GM23338 (cell line): ENCODE measurements at regions not wholly inside any gene's neighbourhood (a gene's known extent, or its start where the extent isn't known, plus 50 kb on each side); places are given as distances from the start of the nearest gene placed in this dataset.

Experiments
- ATAC-seq: fragments of 200-7000 bp; cut with Tn5 transposase; 3 replicates; pipeline ENCODE4 v1.9.1; 2020
- DNase-seq: peaks from one replicate; pipeline ENCODE4 v3.0.0-alpha.2; 2015; ENCODE audit warnings: low spot score
- H2AFZ ChIP-seq: fragments of 200-600 bp; sonication (generic); 2 replicates; pipeline ENCODE4 v1.8.0; 2016; ENCODE audit warnings: antibody characterized with exemption, mild to moderate bottlenecking, moderate library complexity
- H3F3A ChIP-seq: fragments of 200-600 bp; sonication (generic); replicated peaks from 2 replicates; pipeline ENCODE4 v1.8.0; 2017; ENCODE audit warnings: antibody characterized with exemption, mixed run types, low read depth
- H3K27ac ChIP-seq: fragments of 200-600 bp; sonication (generic); 2 replicates; pipeline ENCODE4 v1.6.1; 2016; ENCODE audit warnings: low read depth
- H3K27me3 ChIP-seq: fragments of 200-600 bp; sonication (generic); 2 replicates; pipeline ENCODE4 v1.8.0; 2016; ENCODE audit warnings: mild to moderate bottlenecking, mixed run types, moderate library complexity; ENCODE audit not compliant: insufficient read depth
- H3K36me3 ChIP-seq: fragments of 200-600 bp; sonication (generic); 2 replicates; pipeline ENCODE4 v1.8.0; 2016; ENCODE audit warnings: mild to moderate bottlenecking; ENCODE audit not compliant: insufficient read depth
- H3K4me1 ChIP-seq: fragments of 200-600 bp; sonication (generic); 2 replicates; pipeline ENCODE4 v1.8.0; 2016; ENCODE audit warnings: mild to moderate bottlenecking, moderate library complexity; ENCODE audit not compliant: insufficient read depth
- H3K4me2 ChIP-seq: fragments of 200-600 bp; sonication (generic); 2 replicates; pipeline ENCODE4 v1.7.1; 2017; ENCODE audit warnings: mixed run types
- H3K4me3 ChIP-seq: fragments of 200-600 bp; sonication (generic); 2 replicates; pipeline ENCODE4 v1.6.1; 2016; ENCODE audit warnings: mixed run types
- H3K79me2 ChIP-seq: fragments of 200-600 bp; sonication (generic); replicated peaks from 2 replicates; pipeline ENCODE4 v1.8.0; 2017; ENCODE audit warnings: mild to moderate bottlenecking; ENCODE audit not compliant: insufficient read depth
- H3K9me2 ChIP-seq: fragments of 200-600 bp; sonication (generic); 2 replicates; pipeline ENCODE4 v1.8.0; 2017; ENCODE audit not compliant: insufficient read depth
- H4K20me1 ChIP-seq: fragments of 200-600 bp; sonication (generic); replicated peaks from 2 replicates; pipeline ENCODE4 v1.8.0; 2017; ENCODE audit warnings: mild to moderate bottlenecking; ENCODE audit not compliant: insufficient read depth
- H3K27ac Mint-ChIP-seq: 2 replicates; pipeline ENCODE4 v1.8.0; 2020; ENCODE audit warnings: inconsistent platforms, mild to moderate bottlenecking, moderate library complexity, mixed read lengths
- H3K27me3 Mint-ChIP-seq: 3 replicates; pipeline ENCODE4 v1.8.0; 2022; ENCODE audit warnings: low read depth, mild to moderate bottlenecking, moderate library complexity, mixed read lengths, inconsistent platforms; ENCODE audit not compliant: insufficient read depth, poor library complexity
- H3K36me3 Mint-ChIP-seq: 3 replicates; pipeline ENCODE4 v1.8.0; 2021; ENCODE audit warnings: low read depth, mild to moderate bottlenecking, inconsistent platforms, moderate library complexity, mixed read lengths
- H3K4me1 Mint-ChIP-seq: 3 replicates; pipeline ENCODE4 v1.8.0; 2020; ENCODE audit warnings: mild to moderate bottlenecking, inconsistent platforms, mixed read lengths
- H3K4me3 Mint-ChIP-seq: 3 replicates; pipeline ENCODE4 v1.8.0; 2021; ENCODE audit warnings: moderate library complexity, mild to moderate bottlenecking, inconsistent platforms, mixed read lengths
- H3K9me3 Mint-ChIP-seq: 3 replicates; pipeline ENCODE4 v1.8.0; 2020; ENCODE audit warnings: moderate library complexity, mild to moderate bottlenecking, inconsistent platforms, mixed read lengths
- CREB1 ChIP-seq: fragments of 250-450 bp; sonication (Bioruptor Pico); IDR thresholded peaks from 2 replicates; pipeline ENCODE4 v1.5.0; 2020; ENCODE audit warnings: low read depth, mild to moderate bottlenecking, moderate library complexity
- ETS1 ChIP-seq: IDR thresholded peaks from 2 replicates; pipeline ENCODE4 v1.6.1; 2016; ENCODE audit warnings: antibody characterized with exemption
- EZH2 ChIP-seq: fragments of 200-600 bp; sonication (generic); IDR thresholded peaks from one replicate; pipeline ENCODE4 v1.8.0; 2017; ENCODE audit warnings: antibody characterized with exemption, mild to moderate bottlenecking, low read depth; ENCODE audit not compliant: unreplicated experiment
- EZH2phosphoT487 ChIP-seq: fragments of 200-600 bp; sonication (generic); IDR thresholded peaks from one replicate; pipeline ENCODE4 v1.8.1; 2018; ENCODE audit warnings: antibody characterized with exemption; ENCODE audit not compliant: unreplicated experiment
- JUNB ChIP-seq: IDR thresholded peaks from one replicate; pipeline ENCODE4 v1.6.1; 2016; ENCODE audit warnings: antibody characterized with exemption; ENCODE audit not compliant: unreplicated experiment
- POLR2AphosphoS5 ChIP-seq: IDR thresholded peaks from 2 replicates; pipeline ENCODE4 v1.6.1; 2016; ENCODE audit warnings: antibody characterized with exemption, low read depth
- REST ChIP-seq: IDR thresholded peaks from one replicate; pipeline ENCODE4 v1.6.1; 2018; ENCODE audit warnings: antibody characterized with exemption; ENCODE audit not compliant: unreplicated experiment
- ZNF114 ChIP-seq: fragments of 250-450 bp; sonication (Bioruptor Pico); IDR thresholded peaks from 2 replicates; pipeline ENCODE4 v1.5.0; 2020; ENCODE audit warnings: mild to moderate bottlenecking, moderate library complexity
- ZNF331 ChIP-seq: fragments of 250-450 bp; sonication (Bioruptor Pico); IDR thresholded peaks from 2 replicates; pipeline ENCODE4 v1.5.0; 2020; ENCODE audit warnings: low read depth, mild to moderate bottlenecking, moderate library complexity
- TF ChIP-seq, protein P1 (sequence below): fragments of 250-450 bp; sonication (Bioruptor Pico); IDR thresholded peaks from 2 replicates; pipeline ENCODE4 v1.5.0; 2020; ENCODE audit warnings: mild to moderate bottlenecking, moderate library complexity

GRCh38 chr2:140138736-140139135 is 1358.5 kb upstream of the NXPH2 start:
- Mint-ChIP-seq H3K4me1 (peaks cover 11% of the 10 kb centered on the region), H3K9me3 (no peaks in the 10 kb centered on the region), H3K27ac (no peak overlapping the region), H3K36me3 (no peaks in the 10 kb centered on the region), H3K4me3 (no peak overlapping the region), H3K27me3 (no peaks in the 10 kb centered on the region)
- Histone ChIP-seq H3F3A (no peaks in the 10 kb centered on the region), H3K4me2 (no peak overlapping the region), H3K27me3 (no peaks in the 10 kb centered on the region), H3K4me1 (peaks cover 17% of the 10 kb centered on the region), H3K9me2 (no peaks in the 10 kb centered on the region), H3K79me2 (no peaks in the 10 kb centered on the region), H3K4me3 (no peak overlapping the region), H3K36me3 (no peaks in the 10 kb centered on the region), H2AFZ (no peak overlapping the region), H4K20me1 (no peaks in the 10 kb centered on the region), H3K27ac (no peak overlapping the region)
- TF ChIP-seq ZNF331 (CRISPR knock-in tag) = no peak
- TF ChIP-seq, protein P1, sequence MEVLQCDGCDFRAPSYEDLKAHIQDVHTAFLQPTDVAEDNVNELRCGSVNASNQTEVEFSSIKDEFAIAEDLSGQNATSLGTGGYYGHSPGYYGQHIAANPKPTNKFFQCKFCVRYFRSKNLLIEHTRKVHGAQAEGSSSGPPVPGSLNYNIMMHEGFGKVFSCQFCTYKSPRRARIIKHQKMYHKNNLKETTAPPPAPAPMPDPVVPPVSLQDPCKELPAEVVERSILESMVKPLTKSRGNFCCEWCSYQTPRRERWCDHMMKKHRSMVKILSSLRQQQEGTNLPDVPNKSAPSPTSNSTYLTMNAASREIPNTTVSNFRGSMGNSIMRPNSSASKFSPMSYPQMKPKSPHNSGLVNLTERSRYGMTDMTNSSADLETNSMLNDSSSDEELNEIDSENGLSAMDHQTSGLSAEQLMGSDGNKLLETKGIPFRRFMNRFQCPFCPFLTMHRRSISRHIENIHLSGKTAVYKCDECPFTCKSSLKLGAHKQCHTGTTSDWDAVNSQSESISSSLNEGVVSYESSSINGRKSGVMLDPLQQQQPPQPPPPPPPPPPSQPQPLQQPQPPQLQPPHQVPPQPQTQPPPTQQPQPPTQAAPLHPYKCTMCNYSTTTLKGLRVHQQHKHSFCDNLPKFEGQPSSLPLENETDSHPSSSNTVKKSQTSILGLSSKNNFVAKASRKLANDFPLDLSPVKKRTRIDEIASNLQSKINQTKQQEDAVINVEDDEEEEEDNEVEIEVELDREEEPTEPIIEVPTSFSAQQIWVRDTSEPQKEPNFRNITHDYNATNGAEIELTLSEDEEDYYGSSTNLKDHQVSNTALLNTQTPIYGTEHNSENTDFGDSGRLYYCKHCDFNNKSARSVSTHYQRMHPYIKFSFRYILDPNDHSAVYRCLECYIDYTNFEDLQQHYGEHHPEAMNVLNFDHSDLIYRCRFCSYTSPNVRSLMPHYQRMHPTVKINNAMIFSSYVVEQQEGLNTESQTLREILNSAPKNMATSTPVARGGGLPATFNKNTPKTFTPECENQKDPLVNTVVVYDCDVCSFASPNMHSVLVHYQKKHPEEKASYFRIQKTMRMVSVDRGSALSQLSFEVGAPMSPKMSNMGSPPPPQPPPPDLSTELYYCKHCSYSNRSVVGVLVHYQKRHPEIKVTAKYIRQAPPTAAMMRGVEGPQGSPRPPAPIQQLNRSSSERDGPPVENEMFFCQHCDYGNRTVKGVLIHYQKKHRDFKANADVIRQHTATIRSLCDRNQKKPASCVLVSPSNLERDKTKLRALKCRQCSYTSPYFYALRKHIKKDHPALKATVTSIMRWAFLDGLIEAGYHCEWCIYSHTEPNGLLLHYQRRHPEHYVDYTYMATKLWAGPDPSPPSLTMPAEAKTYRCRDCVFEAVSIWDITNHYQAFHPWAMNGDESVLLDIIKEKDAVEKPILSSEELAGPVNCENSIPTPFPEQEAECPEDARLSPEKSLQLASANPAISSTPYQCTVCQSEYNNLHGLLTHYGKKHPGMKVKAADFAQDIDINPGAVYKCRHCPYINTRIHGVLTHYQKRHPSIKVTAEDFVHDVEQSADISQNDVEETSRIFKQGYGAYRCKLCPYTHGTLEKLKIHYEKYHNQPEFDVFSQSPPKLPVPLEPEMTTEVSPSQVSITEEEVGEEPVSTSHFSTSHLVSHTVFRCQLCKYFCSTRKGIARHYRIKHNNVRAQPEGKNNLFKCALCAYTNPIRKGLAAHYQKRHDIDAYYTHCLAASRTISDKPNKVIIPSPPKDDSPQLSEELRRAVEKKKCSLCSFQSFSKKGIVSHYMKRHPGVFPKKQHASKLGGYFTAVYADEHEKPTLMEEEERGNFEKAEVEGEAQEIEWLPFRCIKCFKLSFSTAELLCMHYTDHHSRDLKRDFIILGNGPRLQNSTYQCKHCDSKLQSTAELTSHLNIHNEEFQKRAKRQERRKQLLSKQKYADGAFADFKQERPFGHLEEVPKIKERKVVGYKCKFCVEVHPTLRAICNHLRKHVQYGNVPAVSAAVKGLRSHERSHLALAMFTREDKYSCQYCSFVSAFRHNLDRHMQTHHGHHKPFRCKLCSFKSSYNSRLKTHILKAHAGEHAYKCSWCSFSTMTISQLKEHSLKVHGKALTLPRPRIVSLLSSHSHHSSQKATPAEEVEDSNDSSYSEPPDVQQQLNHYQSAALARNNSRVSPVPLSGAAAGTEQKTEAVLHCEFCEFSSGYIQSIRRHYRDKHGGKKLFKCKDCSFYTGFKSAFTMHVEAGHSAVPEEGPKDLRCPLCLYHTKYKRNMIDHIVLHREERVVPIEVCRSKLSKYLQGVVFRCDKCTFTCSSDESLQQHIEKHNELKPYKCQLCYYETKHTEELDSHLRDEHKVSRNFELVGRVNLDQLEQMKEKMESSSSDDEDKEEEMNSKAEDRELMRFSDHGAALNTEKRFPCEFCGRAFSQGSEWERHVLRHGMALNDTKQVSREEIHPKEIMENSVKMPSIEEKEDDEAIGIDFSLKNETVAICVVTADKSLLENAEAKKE (CRISPR knock-in tag) = no peak
- TF ChIP-seq EZH2phosphoT487 = no peak
- TF ChIP-seq JUNB = no peak
- TF ChIP-seq REST = no peak
- TF ChIP-seq ZNF114 (CRISPR knock-in tag) = no peak
- no peak for TF ChIP-seq EZH2
- TF ChIP-seq POLR2AphosphoS5 = no peak
- no peak for TF ChIP-seq CREB1 (CRISPR knock-in tag)
- TF ChIP-seq ETS1 = no peak
- DNase-seq (no peak), ATAC-seq (no peak)
